HG03139 (cell line): ENCODE measurements at regions not wholly inside any gene's neighbourhood (a gene's known extent, or its start where the extent isn't known, plus 50 kb on each side); places are given as distances from the start of the nearest gene placed in this dataset.

ENCODE experiments used
- ATAC-seq: cut with Tn5 transposase; IDR thresholded peaks from one replicate; pipeline ENCODE4 v1.9.1; 2021; ENCODE audit not compliant: unreplicated experiment

DNA sequence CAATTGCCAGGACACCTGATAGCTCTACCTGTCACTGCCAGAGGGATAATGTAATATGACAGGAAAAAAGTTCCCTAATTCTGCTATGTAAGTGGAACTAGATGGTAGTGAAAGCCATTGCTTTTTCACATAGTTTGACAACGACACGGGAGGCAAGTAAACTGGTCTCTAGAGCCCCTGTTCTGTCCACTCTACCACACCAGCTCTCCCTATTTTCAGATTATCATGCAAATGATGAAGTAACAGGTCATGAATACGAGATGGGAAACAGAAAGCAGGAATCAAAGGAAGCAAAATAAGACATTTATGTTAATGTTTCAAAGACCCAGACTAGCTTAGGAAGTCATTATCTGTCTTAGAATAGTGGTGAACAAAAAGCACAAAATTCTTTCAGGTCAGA, 56.2 kb downstream of the TAF11L14 start:
- no peak for ATAC-seq

- ATAC-seq = no peak
Observed at GRCh38 chr5:17691762-17692161, 57.5 kb downstream of the TAF11L14 start.

DNA sequence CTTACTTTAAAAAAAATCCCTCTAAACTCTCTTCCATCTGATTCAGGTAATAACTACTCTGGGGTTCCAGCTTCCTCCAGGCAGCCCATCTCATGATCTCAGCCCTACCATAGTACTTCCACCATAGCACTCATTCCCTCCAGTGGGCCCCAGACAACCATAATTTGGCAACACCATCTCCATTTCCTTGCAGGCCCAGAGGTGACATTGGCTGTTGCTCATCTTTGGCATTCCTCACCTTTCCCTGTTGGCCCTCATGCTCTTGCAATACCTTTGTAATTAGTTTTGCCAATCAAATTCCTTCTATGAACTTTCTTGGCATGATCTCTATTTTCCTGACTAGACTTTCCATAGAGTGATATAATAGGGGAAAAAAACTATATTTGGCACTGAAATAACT, 60.1 kb downstream of the TAF11L14 start:
- no peak for ATAC-seq

- ATAC-seq = no peak
Observed at GRCh38 chr5:17694914-17695313, 60.7 kb downstream of the TAF11L14 start.

- no peak for ATAC-seq
Observed at GRCh38 chr5:17696627-17697026, 62.4 kb downstream of the TAF11L14 start.

DNA sequence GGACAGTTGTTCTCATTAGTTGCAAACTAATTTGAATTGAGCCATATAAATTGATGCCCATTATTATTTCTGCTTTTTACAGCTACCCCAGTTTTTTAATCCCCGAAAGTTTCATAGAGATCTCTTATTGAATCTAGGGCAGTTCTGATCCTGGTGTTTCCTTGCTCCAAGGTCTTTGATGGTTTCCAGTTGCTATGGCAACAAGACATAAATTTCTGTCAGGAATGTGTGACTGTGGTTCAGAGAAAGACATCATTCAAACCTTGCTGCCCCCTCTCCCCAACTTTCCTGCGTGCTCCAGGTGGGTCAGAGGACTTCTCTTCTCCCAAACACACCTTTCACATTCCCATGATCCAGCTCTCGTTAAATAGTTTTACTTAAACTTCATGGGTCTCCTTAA, 63.4 kb downstream of the TAF11L14 start:
- no peak for ATAC-seq

DNA sequence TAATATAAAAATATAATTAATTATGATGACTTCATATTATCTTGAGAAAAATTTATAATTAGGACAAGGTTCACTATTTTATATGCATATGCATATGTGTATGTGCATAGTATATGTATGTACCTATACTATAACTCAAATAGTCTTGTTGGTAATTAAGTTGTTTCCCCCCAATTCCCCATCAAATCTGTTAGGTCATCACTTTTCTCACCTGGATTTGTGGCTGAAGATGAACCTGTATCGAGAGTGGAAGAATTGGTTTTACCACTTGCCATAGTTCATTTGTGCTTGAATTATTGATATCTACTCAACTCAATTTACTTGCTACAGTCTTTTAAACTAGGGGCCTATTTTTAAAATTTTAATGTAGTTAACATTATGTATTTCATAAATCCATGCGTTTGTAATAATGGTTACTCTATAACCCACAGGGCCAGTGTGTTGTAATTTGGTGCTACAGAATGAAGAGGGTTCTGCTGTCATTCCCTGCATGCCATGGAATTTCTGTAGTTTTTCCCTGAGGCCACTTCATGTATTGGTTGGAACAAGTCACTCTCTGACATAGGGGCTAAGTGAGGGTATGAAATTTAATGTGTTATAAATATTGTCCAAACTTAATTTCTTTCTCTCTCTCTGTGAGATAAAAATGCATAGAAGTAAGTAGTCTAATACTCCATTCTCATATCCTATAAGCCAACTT, 74.9 kb downstream of the TAF11L14 start:
- no peak for ATAC-seq

GRCh38 chr5:17713301-17713700, 79.0 kb downstream of the TAF11L14 start:
- no peak for ATAC-seq

- ATAC-seq = no peak
Observed at GRCh38 chr5:17714186-17714585, 79.9 kb downstream of the TAF11L14 start.

GRCh38 chr5:17719592-17719991, 85.3 kb downstream of the TAF11L14 start:
- no peak for ATAC-seq

- ATAC-seq = no peak
Observed at GRCh38 chr5:17720071-17720470, 85.8 kb downstream of the TAF11L14 start.

DNA sequence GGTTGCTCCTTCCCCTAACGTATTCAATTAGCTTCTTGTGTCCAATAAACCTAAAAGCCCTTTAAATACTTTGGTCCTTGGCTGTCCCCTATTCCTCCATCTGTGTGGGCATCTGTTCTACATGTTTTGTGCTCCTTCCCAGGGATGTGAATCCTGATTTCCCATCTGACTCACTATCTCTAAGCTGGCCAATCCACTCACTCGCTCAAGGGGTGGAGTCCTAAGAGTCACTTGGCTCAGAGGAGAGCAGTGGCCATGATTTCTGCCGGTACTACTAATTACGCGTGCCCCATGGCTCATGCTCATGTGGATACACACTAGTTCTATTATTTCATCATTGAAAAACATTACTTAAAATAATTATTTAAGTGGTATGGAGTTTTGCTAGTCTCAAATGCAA, 89.6 kb downstream of the TAF11L14 start:
- no peak for ATAC-seq

DNA sequence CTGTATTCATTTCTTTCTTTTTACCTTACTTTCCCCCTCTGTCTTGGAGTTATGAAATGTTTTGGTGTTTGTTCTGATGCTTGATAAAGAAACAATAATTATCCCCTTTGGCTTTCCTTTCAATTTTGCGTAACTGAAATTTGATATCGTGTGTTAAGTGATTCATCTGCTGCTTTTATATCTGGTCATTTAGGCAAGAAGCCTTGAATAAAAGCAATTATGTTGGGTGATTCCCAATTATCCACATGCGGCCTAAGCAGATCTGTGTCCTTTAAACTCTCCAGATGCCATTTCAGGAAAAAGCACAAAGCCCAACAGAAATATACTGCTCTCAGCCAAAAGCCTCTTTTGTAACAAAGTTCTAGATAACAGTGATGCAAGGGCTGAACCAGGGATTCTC, 92.8 kb downstream of the TAF11L14 start:
- ATAC-seq = no peak

DNA sequence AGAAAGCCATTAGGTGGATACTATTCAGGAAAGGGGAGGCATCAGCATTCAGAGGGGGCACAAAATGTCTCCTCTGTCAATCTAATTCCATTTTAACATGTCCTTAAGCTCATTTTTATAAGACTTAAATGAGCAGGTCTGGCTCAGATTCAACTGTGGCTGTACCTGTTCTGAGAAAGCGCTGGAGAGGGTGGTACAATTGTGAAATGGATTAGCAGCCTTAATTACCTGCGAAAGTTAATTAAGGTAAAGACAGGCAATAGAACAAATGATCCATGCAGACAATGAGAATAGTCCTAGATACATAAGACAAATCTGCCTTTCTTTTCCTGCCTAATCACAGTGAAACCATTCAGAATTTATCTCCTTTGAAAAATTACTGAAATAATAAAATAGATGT, 96.2 kb downstream of the TAF11L14 start:
- no peak for ATAC-seq

- ATAC-seq = no peak
Observed at GRCh38 chr5:17732351-17732923, 98.2 kb downstream of the TAF11L14 start.

GRCh38 chr5:17734011-17734410, 99.8 kb downstream of the TAF11L14 start:
- no peak for ATAC-seq

DNA sequence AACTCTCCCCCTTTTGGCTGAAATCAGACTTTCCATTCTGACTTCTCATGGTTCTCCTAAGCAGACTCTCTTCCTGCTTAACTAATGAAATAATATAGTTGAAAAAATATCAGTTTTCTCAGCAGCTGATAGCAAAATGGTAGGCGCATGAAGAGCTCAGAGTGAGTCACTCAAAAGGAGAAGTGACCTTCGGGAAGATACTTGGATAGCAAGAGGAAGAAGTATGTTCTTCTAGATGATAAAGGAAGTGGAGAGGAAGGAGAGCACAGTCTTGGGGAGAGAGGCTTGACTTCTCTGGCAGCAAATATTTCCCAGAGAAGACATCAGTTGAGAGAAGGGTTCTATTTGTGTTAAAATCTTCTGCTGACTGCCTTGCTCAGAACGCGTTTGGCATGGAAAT, 101.5 kb downstream of the TAF11L14 start:
- no peak for ATAC-seq

- no peak for ATAC-seq
Observed at GRCh38 chr5:17737092-17737491, 102.8 kb downstream of the TAF11L14 start.

DNA sequence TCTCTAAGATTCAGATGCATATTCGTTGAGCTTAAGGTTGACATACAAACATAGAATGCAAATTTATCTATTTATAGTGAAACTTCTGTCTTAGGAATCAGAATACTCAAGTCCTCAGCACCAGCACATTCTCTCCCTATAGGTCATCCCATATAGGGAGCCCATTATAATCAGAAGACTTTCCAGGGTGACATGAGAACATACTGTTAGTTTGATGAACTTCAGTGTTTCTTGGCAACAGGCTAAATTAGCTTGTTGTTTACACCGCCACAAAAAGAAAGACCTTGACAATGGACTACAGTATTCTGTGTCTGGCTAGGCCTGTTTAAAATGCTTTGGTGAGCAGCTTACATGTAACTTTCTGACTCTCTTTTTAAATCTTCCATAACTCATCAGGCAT, 104.2 kb downstream of the TAF11L14 start:
- no peak for ATAC-seq

GRCh38 chr5:17743580-17744435, 109.5 kb downstream of the TAF11L14 start:
- no peak for ATAC-seq

GRCh38 chr5:17748201-17748600, 113.9 kb downstream of the TAF11L14 start:
- ATAC-seq = no peak

- no peak for ATAC-seq
Observed at GRCh38 chr5:17748941-17749340, 114.7 kb downstream of the TAF11L14 start.
